GM12878 (cell line): ENCODE measurements at regions not wholly inside any gene's neighbourhood (a gene's known extent, or its start where the extent isn't known, plus 50 kb on each side); places are given as distances from the start of the nearest gene placed in this dataset.
"Not testable (repeated sequence)": the region's sequence is repeated elsewhere in the genome, so short reads cannot be mapped to it uniquely, and the experiment has no call there.

Source experiments
- ATAC-seq: fragments of 200-7000 bp; cut with Tn5 transposase; 3 replicates; pipeline ENCODE4 v1.9.1; 2020; ENCODE audit warnings: mild to moderate bottlenecking, moderate library complexity
- BruUV-seq: library from RNA; stranded (reverse); fragments of 400-500 nt; replicated peaks from 2 replicates; lab custom pipeline; 2021; lab: Mats Ljungman, UMichigan
- CTCF ChIA-PET: fragments of 300-600 bp; sonication (Branson Sonifier 250); formaldehyde crosslinking; extraction: SDS; loops from one replicate; lab custom pipeline; 2021; ENCODE audit warnings: inconsistent platforms; lab: Yijun Ruan, JAX
- POLR2A ChIA-PET: fragments of 350-600 bp; formaldehyde crosslinking; extraction: SDS; loops from one replicate; lab custom pipeline; 2021; ENCODE audit warnings: inconsistent platforms; lab: Charles Lee
- RAD21 ChIA-PET: fragments of 300-600 bp; sonication (Branson Sonifier 250); formaldehyde crosslinking; loops from one replicate; lab custom pipeline; 2023; ENCODE audit warnings: antibody characterized with exemption; ENCODE audit not compliant: unreplicated experiment; lab: Charles Lee
- SMC1A ChIA-PET: fragments of 300-600 bp; sonication (Branson Sonifier 250); formaldehyde crosslinking; loops from one replicate; lab custom pipeline; 2023; ENCODE audit not compliant: unreplicated experiment, uncharacterized antibody; lab: Charles Lee
- DNase-seq: peaks from one replicate; pipeline ENCODE4 v3.0.0-alpha.2; 2011; ENCODE audit warnings: low read depth, low spot score
- FAIRE-seq: peaks from 3 replicates; lab custom pipeline; 2011; peaks lifted over from hg19 to GRCh38; lab: Jason Lieb, UNC
- H2AFZ ChIP-seq: 2 replicates; pipeline ENCODE4 v1.6.0; 2011; ENCODE audit warnings: low read depth, low read length, control low read depth; ENCODE audit not compliant: control insufficient read depth
- H3K27ac ChIP-seq: 2 replicates; pipeline ENCODE4 v1.5.1; 2011; ENCODE audit warnings: control low read depth; ENCODE audit not compliant: control insufficient read depth, insufficient read depth
- H3K27me3 ChIP-seq, 2 experiments: replicated peaks in 1 of 2; 2 replicates each; pipeline versions ENCODE4 v1.6.0 to v1.6.1; 2011; ENCODE audit warnings: low read length in 1 of 2; ENCODE audit not compliant: control insufficient read depth in 2 of 2, insufficient read depth in 2 of 2
- H3K36me3 ChIP-seq, 2 experiments: 2 replicates each; pipeline ENCODE4 v1.5.1; 2011; ENCODE audit warnings: low read length in 1 of 2; ENCODE audit not compliant: control insufficient read depth in 2 of 2, insufficient read depth in 2 of 2
- H3K4me1 ChIP-seq: 2 replicates; pipeline ENCODE4 v1.6.1; 2011; ENCODE audit warnings: mild to moderate bottlenecking, low read length, moderate library complexity, mixed read lengths; ENCODE audit not compliant: control insufficient read depth, insufficient read depth
- H3K4me2 ChIP-seq: 2 replicates; pipeline ENCODE4 v1.6.0; 2011; ENCODE audit warnings: control low read depth; ENCODE audit not compliant: control insufficient read depth, insufficient read depth
- H3K4me3 ChIP-seq: fragments of 200-600 bp; sonication (generic); 2 replicates; pipeline ENCODE4 v1.5.1; 2016
- H3K79me2 ChIP-seq: 2 replicates; pipeline ENCODE4 v1.6.0; 2011; ENCODE audit warnings: low read length; ENCODE audit not compliant: control insufficient read depth, insufficient read depth
- H3K9ac ChIP-seq: 2 replicates; pipeline ENCODE4 v1.8.0; 2011; ENCODE audit warnings: low read length, control low read depth, mixed read lengths; ENCODE audit not compliant: control insufficient read depth, insufficient read depth
- H3K9me3 ChIP-seq: replicated peaks from 3 replicates; pipeline ENCODE4 v1.5.1; 2011; ENCODE audit warnings: mild to moderate bottlenecking, low read length; ENCODE audit not compliant: control insufficient read depth, insufficient read depth
- H4K20me1 ChIP-seq: 2 replicates; pipeline ENCODE4 v1.6.0; 2011; ENCODE audit not compliant: control insufficient read depth, insufficient read depth
- EP300 ChIP-seq, 2 experiments: fragments of 150-350 bp in 1 of 2; IDR thresholded peaks; 2 replicates each; pipeline ENCODE4 v1.6.1; 2011 to 2012; ENCODE audit warnings: low read depth in 2 of 2, low read length in 2 of 2, borderline replicate concordance in 1 of 2, improper control_type of control experiment in 1 of 2, inconsistent platforms in 1 of 2; ENCODE audit not compliant: control insufficient read depth in 1 of 2
- PML ChIP-seq: IDR thresholded peaks from 2 replicates; pipeline ENCODE4 v1.6.1; 2012; ENCODE audit warnings: low read length, inconsistent platforms
- ZBTB33 ChIP-seq: fragments of 450-650 bp; IDR thresholded peaks from 2 replicates; pipeline ENCODE4 v1.6.1; 2017; ENCODE audit warnings: mild to moderate bottlenecking
- WGBS: methylation state at CpG from one replicate; pipeline ENCODE4 v1.1.6; 2016; ENCODE audit warnings: low lambda C conversion rate; ENCODE audit not compliant: insufficient replicate concordance, insufficient coverage; ENCODE audit errors: missing lambda C conversion rate; 5-methylcytosine and 5-hydroxymethylcytosine counted together
- in situ Hi-C: fragments of 300-500 bp; cut with MboI; formaldehyde crosslinking; loops from 9 replicates; pipeline ENCODE4 v1.14.3; 2018; ENCODE audit warnings: mixed read lengths
- intact Hi-C: fragments of 100-400 bp; cut with micrococcal nuclease; formaldehyde crosslinking; loops from one replicate; pipeline ENCODE4 v1.14.2; 2022; ENCODE audit not compliant: unreplicated experiment

- TF ChIP-seq ZBTB33 (no peak), PML (no peak)
Observed at GRCh38 chr4:38416450-38417014, 247.5 kb upstream of the KLF3 start (continued).

GRCh38 chr4:38420254-38420653 lies 243.7 kb upstream of the KLF3 start:
- H3K79me2 ChIP-seq, H3K4me1 ChIP-seq, H3K9ac ChIP-seq, RAD21 ChIA-PET, H3K27ac ChIP-seq, intact Hi-C loops, H3K36me3 ChIP-seq, FAIRE-seq, ATAC-seq, H3K4me2 ChIP-seq, H3K27me3 ChIP-seq, DNase-seq, POLR2A ChIA-PET, BruUV-seq, H2AFZ ChIP-seq, H3K4me3 ChIP-seq, H3K9me3 ChIP-seq, H4K20me1 ChIP-seq, in situ Hi-C loops: not testable (repeated sequence)
- WGBS, result 38% methylated on average over 4 of the region's 4 CpGs
- ChIA-PET CTCF (interaction anchor here (1.1 kb wide), 1 partner anchor 72 kb away, joined by 3 read pairs; no protein-coding TSS in a partner anchor), SMC1A (interaction anchor here (1.5 kb wide), 1 partner anchor 240 kb away, joined by 3 read pairs; no protein-coding TSS in a partner anchor)

GRCh38 chr4:38422850-38423249 lies 241.1 kb upstream of the KLF3 start:
- H3K9me3 ChIP-seq, result peaks cover 1% of the 10 kb centered on the region; the same call in 1 of the 3 replicates
- H3K4me2 ChIP-seq, result no peak overlapping the region
- no peak overlapping the region for H3K4me3 ChIP-seq
- no peak overlapping the region for H3K27ac ChIP-seq
- CTCF ChIA-PET, result no interaction called here
- in situ Hi-C loops (no loop called here), intact Hi-C loops (no loop called here)
- FAIRE-seq (no peak), ATAC-seq (no peak), DNase-seq (no peak)
- no peaks in the 10 kb centered on the region for H3K79me2 ChIP-seq
- no peaks in the 10 kb centered on the region for H3K4me1 ChIP-seq
- H3K36me3 ChIP-seq, result no peaks in the 10 kb centered on the region
- SMC1A ChIA-PET, result no interaction called here
- no peak overlapping the region for H2AFZ ChIP-seq
- H4K20me1 ChIP-seq, result no peaks in the 10 kb centered on the region
- BruUV-seq, result no TSS peak
- H3K9ac ChIP-seq, result no peak overlapping the region
- RAD21 ChIA-PET, result no interaction called here
- POLR2A ChIA-PET, result no interaction called here
- no peak for TF ChIP-seq EP300 (IDR thresholded peaks at IDR 0.05; ENCODE audit: borderline replicate concordance in 1 of 2, control insufficient read depth in 1 of 2, low read depth in 2 of 2, low read length in 2 of 2)
- WGBS, result 38% methylated on average over 4 of the region's 4 CpGs
- no peaks in the 10 kb centered on the region; a peak in 1 of 4 replicates for H3K27me3 ChIP-seq
